Retinal pigment epithelial cell (primary cell): ENCODE measurements at regions not wholly inside any gene's neighbourhood (a gene's known extent, or its start where the extent isn't known, plus 50 kb on each side); places are given as distances from the start of the nearest gene placed in this dataset.

Experiments used
- DNase-seq: peaks from one replicate; pipeline ENCODE4 v3.0.0-alpha.2; 2010; ENCODE audit warnings: low read depth
- H3K4me3 ChIP-seq: 2 replicates; pipeline ENCODE4 v1.5.1; 2011; ENCODE audit warnings: mild to moderate bottlenecking, low read length, control low read depth, moderate library complexity
- TF ChIP-seq, protein P1 (sequence below): conservative IDR thresholded peaks from 2 replicates; pipeline ENCODE4 v1.5.1; 2011; ENCODE audit warnings: low read depth, low read length, control low read depth, inconsistent platforms

DNA sequence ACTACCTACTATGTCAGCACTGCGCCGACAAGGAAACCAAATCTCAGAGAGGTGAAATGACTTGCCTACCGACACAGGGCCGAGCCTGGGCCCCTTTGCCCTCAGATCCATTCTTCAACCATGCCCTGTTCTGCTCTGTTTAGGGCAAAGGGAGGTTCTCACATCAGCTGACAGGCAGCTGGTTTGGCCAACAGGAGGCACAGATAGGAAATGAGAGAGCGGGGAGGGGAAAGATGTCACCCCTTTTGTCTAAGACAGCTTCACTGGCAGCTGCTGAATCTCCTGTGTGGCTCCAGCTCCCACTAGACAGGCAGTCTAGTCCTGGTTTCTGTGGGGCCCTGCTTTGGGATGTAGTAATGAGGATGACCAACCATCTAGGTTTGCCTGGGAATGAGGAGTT lies 158.7 kb downstream of the TMEM200A start:
- no peak for DNase-seq
- no peak overlapping the region for H3K4me3 ChIP-seq
- TF ChIP-seq, protein P1, sequence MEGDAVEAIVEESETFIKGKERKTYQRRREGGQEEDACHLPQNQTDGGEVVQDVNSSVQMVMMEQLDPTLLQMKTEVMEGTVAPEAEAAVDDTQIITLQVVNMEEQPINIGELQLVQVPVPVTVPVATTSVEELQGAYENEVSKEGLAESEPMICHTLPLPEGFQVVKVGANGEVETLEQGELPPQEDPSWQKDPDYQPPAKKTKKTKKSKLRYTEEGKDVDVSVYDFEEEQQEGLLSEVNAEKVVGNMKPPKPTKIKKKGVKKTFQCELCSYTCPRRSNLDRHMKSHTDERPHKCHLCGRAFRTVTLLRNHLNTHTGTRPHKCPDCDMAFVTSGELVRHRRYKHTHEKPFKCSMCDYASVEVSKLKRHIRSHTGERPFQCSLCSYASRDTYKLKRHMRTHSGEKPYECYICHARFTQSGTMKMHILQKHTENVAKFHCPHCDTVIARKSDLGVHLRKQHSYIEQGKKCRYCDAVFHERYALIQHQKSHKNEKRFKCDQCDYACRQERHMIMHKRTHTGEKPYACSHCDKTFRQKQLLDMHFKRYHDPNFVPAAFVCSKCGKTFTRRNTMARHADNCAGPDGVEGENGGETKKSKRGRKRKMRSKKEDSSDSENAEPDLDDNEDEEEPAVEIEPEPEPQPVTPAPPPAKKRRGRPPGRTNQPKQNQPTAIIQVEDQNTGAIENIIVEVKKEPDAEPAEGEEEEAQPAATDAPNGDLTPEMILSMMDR = no peak

DNA sequence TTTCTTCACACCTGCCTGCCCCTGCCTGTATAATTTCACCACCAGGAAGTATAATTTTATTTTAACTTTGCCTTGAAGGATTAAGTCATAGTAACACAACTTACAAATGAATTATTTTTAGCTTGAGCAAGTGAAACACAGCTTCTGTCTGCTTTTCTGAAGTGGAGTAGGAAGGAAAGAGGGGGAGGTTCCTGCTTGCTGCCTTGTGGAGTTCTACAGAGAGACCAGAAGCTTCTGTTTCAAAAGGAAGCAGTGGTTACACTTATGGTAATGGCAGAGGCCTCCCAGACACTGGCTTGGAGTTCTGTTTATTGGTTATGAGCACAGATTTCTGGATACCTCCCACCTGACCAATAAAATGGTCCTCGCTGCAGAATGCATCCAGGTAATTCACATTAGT lies 159.6 kb downstream of the TMEM200A start:
- DNase-seq = no peak
- no peak overlapping the region for H3K4me3 ChIP-seq
- TF ChIP-seq, protein P1 = no peak

DNA sequence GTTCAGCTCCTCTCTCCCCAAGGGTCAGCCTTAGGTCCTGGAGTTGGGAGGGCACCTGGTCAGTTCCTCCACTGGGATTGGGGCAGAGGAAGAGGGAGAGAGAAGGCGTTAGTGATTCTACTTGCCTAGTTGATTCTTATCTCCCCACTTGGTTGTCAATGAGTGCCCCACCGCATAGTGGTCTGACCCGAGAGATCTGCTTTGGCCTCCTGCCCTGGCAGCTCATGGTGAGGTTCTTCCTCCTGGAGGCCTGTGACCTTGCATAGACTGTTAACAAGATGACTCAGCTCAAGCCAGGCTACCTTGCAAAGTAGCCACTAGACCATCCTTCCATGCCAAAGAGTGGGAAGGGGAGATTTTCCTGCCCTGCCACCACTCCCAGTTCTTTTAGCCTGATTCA lies 160.6 kb downstream of the TMEM200A start:
- TF ChIP-seq, protein P1 = no peak
- no peak for DNase-seq
- H3K4me3 ChIP-seq = no peak overlapping the region

DNA sequence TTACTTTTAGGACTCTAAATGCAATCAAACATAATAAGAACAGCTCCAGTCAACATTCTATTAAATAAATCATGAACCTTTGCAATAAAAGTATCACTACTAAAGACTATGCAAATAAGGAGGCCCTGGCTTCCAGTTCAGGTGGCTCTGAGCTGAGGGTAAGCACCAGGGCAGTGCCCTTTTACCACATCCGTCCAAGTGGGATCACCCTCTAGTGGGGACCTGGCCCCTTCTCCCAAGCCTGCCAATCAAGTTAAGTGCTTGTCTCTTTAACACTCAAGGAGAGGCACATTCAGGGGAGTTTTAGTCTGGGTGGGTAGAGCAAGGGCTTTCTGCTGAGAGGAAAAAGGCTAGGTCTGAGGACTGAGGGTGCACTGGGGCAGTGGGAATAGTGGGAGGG lies 161.4 kb downstream of the TMEM200A start:
- H3K4me3 ChIP-seq = no peak overlapping the region
- DNase-seq = no peak
- TF ChIP-seq, protein P1 = no peak

DNA sequence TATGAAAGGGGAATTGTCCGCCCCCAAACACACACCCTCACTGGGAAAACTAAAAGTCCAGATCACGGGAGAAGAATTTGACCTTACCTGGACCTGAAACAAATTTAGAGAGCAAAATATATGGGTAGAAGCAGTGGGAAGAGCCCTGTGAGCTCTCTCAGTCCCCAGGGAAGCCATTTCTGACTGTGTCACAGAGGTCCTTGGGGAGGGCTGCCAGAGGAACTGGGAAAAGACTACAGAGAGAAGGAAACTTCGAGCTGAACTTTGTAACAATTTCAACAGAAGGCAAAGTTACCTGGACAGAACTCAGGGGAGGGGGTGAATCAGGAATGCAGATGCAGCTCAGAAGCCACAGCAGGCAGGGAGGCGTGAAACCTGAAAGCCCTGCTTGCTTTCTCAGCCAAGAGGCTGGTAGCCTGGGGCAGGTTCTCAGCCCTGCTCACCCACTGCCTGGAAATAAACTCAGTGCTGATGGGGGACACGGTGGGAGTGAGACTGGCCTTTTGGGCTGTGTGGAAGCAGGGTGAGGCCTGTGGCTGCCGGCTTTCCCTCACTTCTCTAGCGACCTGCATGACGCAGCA lies 163.8 kb downstream of the TMEM200A start:
- no peak overlapping the region for H3K4me3 ChIP-seq
- DNase-seq = no peak
- TF ChIP-seq, protein P1 = no peak

DNA sequence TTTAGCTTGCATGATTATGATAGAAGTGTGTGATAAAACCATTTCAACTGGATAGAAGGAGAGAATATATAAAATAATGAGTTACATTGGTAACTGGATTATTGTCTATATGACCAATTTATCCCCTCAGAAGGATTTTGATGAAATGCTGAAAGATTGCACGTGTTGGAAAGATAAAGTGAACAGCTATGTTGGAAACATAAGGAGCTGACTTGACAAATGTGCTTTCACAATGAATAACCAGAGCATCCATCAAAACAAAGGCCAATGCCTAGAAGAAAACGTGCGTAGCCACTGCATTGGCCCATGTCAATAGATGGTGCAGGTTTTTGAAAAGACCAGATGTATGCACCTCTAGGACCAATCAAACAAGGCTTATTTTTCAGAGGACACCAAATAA lies 168.8 kb downstream of the TMEM200A start:
- H3K4me3 ChIP-seq = no peak overlapping the region
- no peak for DNase-seq

DNA sequence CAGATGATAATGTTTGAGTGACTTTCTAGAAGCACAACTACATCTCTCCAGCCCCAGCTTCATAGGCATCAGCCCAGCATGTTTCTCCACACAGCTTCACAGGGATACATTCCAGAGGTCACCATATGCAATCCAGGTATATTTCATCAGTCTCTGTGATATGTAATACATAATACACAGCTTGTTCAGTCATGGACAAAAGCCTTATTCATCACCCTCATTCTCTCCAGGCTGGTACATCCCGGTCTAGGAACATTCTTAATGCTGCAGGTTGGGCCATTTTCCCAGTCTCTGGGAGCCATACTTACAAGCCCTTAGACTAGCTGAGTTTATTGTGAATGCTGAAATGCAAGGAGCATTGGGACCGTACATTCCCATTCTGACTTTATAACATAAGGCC lies 169.4 kb downstream of the TMEM200A start:
- DNase-seq = no peak
- TF ChIP-seq, protein P1 = no peak
- H3K4me3 ChIP-seq = no peak overlapping the region

More for the DNA sequence above, 168.8 kb downstream of the TMEM200A start:
- TF ChIP-seq, protein P1 = no peak
